OCI-LY3 (cell line): ENCODE measurements at regions not wholly inside any gene's neighbourhood (a gene's known extent, or its start where the extent isn't known, plus 50 kb on each side); places are given as distances from the start of the nearest gene placed in this dataset.

Experiments
- H2AFZ ChIP-seq: fragments of 200-600, 300-600 bp; shearing (Covaris generic); 2 replicates; pipeline ENCODE4 v1.6.0; 2014; ENCODE audit warnings: antibody characterized with exemption, low read depth, low read length
- H3K27ac ChIP-seq: fragments of 200-600, 300-600 bp; sonication (generic); 2 replicates; pipeline ENCODE4 v1.5.1; 2014; ENCODE audit warnings: mild to moderate bottlenecking, low read length, moderate library complexity, mixed read lengths
- H3K27me3 ChIP-seq: fragments of 200-600, 300-600 bp; sonication (generic); 2 replicates; pipeline ENCODE4 v1.6.1; 2014; ENCODE audit warnings: low read depth, low read length, mixed read lengths
- H3K36me3 ChIP-seq: fragments of 200-600, 300-600 bp; sonication (generic); replicated peaks from 2 replicates; pipeline ENCODE3; 2014; ENCODE audit warnings: low read depth, low read length, mixed read lengths
- H3K4me1 ChIP-seq: fragments of 300-600, 200-600 bp; sonication (generic); 2 replicates; pipeline ENCODE4 v1.6.1; 2014; ENCODE audit warnings: low read length, mixed read lengths
- H3K4me2 ChIP-seq: fragments of 200-600, 300-600 bp; sonication (generic); 2 replicates; pipeline ENCODE4 v1.6.1; 2014; ENCODE audit warnings: low read length, mixed read lengths
- H3K4me3 ChIP-seq: fragments of 300-600, 200-600 bp; sonication (generic); 2 replicates; pipeline ENCODE4 v1.5.1; 2014; ENCODE audit warnings: antibody characterized with exemption, mild to moderate bottlenecking, low read length, moderate library complexity
- H3K79me2 ChIP-seq: fragments of 300-600, 200-600 bp; shearing (Covaris generic); 2 replicates; pipeline ENCODE4 v1.6.1; 2014; ENCODE audit warnings: mild to moderate bottlenecking, low read length, mixed read lengths
- H3K9ac ChIP-seq: fragments of 300-600, 200-600 bp; shearing (Covaris generic); 2 replicates; pipeline ENCODE4 v1.6.0; 2014; ENCODE audit warnings: mild to moderate bottlenecking, low read length, moderate library complexity
- H3K9me3 ChIP-seq: fragments of 200-600, 300-600 bp; shearing (Covaris generic); 2 replicates; pipeline ENCODE4 v1.6.1; 2014; ENCODE audit warnings: low read length, mixed read lengths; ENCODE audit not compliant: insufficient read depth
- H4K20me1 ChIP-seq: fragments of 200-600, 300-600 bp; sonication (generic); 2 replicates; pipeline ENCODE4 v1.6.1; 2016; ENCODE audit warnings: low read length, mixed read lengths; ENCODE audit not compliant: insufficient read depth
- CTCF ChIP-seq: fragments of 200-600, 300-600 bp; sonication (generic); IDR thresholded peaks from 2 replicates; pipeline ENCODE4 v1.5.1; 2014; ENCODE audit warnings: antibody characterized with exemption, low read length, low read depth
- EZH2phosphoT487 ChIP-seq: fragments of 200-600 bp; shearing (Covaris generic); IDR thresholded peaks from 2 replicates; pipeline ENCODE4 v1.6.1; 2018; ENCODE audit warnings: antibody characterized with exemption, mixed run types, low read depth

- no peak overlapping the region for H3K9ac ChIP-seq
- no peak overlapping the region for H3K4me2 ChIP-seq
- H3K27ac ChIP-seq = no peak overlapping the region
- H3K27me3 ChIP-seq = no peaks in the 10 kb centered on the region
- H3K4me3 ChIP-seq = no peak overlapping the region
- H3K79me2 ChIP-seq = no peaks in the 10 kb centered on the region
- H4K20me1 ChIP-seq = no peaks in the 10 kb centered on the region
- no peaks in the 10 kb centered on the region for H3K36me3 ChIP-seq
- TF ChIP-seq CTCF = no peak
- TF ChIP-seq EZH2phosphoT487 = no peak
- no peaks in the 10 kb centered on the region for H3K4me1 ChIP-seq
- no peak overlapping the region for H2AFZ ChIP-seq
- H3K9me3 ChIP-seq = no peaks in the 10 kb centered on the region
Observed at GRCh38 chrX:46255046-46255445, 290.2 kb downstream of the ZNF674 start.

- Histone ChIP-seq H3K27me3 (no peaks in the 10 kb centered on the region), H3K4me2 (no peak overlapping the region), H3K27ac (no peak overlapping the region), H3K4me3 (no peak overlapping the region), H3K9me3 (no peaks in the 10 kb centered on the region), H3K36me3 (no peaks in the 10 kb centered on the region), H3K4me1 (no peaks in the 10 kb centered on the region), H2AFZ (no peak overlapping the region), H3K79me2 (no peaks in the 10 kb centered on the region), H4K20me1 (no peaks in the 10 kb centered on the region), H3K9ac (no peak overlapping the region)
- no peak for TF ChIP-seq CTCF
- TF ChIP-seq EZH2phosphoT487 = no peak
Observed at GRCh38 chrX:46254641-46255040, 290.6 kb downstream of the ZNF674 start.

- Histone ChIP-seq H3K9ac (no peak overlapping the region), H3K79me2 (no peaks in the 10 kb centered on the region), H3K36me3 (no peaks in the 10 kb centered on the region), H3K4me1 (no peaks in the 10 kb centered on the region), H3K27ac (no peak overlapping the region), H3K9me3 (no peaks in the 10 kb centered on the region), H3K4me2 (no peak overlapping the region), H3K27me3 (no peaks in the 10 kb centered on the region), H4K20me1 (no peaks in the 10 kb centered on the region), H2AFZ (no peak overlapping the region), H3K4me3 (no peak overlapping the region)
- TF ChIP-seq CTCF = no peak
- no peak for TF ChIP-seq EZH2phosphoT487
Observed at GRCh38 chrX:46251755-46252154, 293.5 kb downstream of the ZNF674 start.

- no peaks in the 10 kb centered on the region for H3K4me1 ChIP-seq
- no peak overlapping the region for H3K4me3 ChIP-seq
- H3K36me3 ChIP-seq = no peaks in the 10 kb centered on the region
- H3K4me2 ChIP-seq = no peak overlapping the region
- H3K27me3 ChIP-seq = no peaks in the 10 kb centered on the region
- no peaks in the 10 kb centered on the region for H3K9me3 ChIP-seq
- H4K20me1 ChIP-seq = no peaks in the 10 kb centered on the region
- H2AFZ ChIP-seq = no peak overlapping the region
- H3K9ac ChIP-seq = no peak overlapping the region
- H3K27ac ChIP-seq = no peak overlapping the region
- H3K79me2 ChIP-seq = no peaks in the 10 kb centered on the region
- no peak for TF ChIP-seq CTCF
- no peak for TF ChIP-seq EZH2phosphoT487
Observed at GRCh38 chrX:46250151-46250550, 295.1 kb downstream of the ZNF674 start.
